ENCODE measurements at regions not wholly inside any gene's neighbourhood (a gene's known extent, or its start where the extent isn't known, plus 50 kb on each side); places are given as distances from the start of the nearest gene placed in this dataset.

- Mint-ChIP-seq H3K4me1 (ENCODE audit: low read depth) (peaks cover 16% of the 10 kb centered on the region), H3K4me3 (ENCODE audit: low read depth) (no peak overlapping the region), H3K9me3 (ENCODE audit: low read depth) (peaks cover 3% of the 10 kb centered on the region), H3K27me3 (peaks cover 17% of the 10 kb centered on the region), H3K27ac (no peak overlapping the region), H3K36me3 (ENCODE audit: insufficient read depth) (no peaks in the 10 kb centered on the region)
- DNase-seq (ENCODE audit: low spot score, unreplicated experiment): no peak
- no peak for TF ChIP-seq CTCF (IDR thresholded peaks at IDR 0.05; ENCODE audit: unreplicated experiment)
Observed at GRCh38 chr1:29584362-29584761, 348.0 kb downstream of the PTPRU start.

GRCh38 chr1:29583727-29584126 is 347.4 kb downstream of the PTPRU start:
- no peak for TF ChIP-seq CTCF (IDR thresholded peaks at IDR 0.05; ENCODE audit: unreplicated experiment)
- peaks cover 17% of the 10 kb centered on the region for H3K27me3 Mint-ChIP-seq
- no peaks in the 10 kb centered on the region for H3K36me3 Mint-ChIP-seq (ENCODE audit: insufficient read depth)

GRCh38 chr1:29581256-29581655 is 344.9 kb downstream of the PTPRU start:
- no peak overlapping the region for H3K27ac Mint-ChIP-seq

More at GRCh38 chr1:29583727-29584126, 347.4 kb downstream of the PTPRU start:
- peaks cover 21% of the 10 kb centered on the region for H3K4me1 Mint-ChIP-seq (ENCODE audit: low read depth)
- H3K27ac Mint-ChIP-seq: no peak overlapping the region
- H3K4me3 Mint-ChIP-seq (ENCODE audit: low read depth): no peak overlapping the region
- no peak for DNase-seq (ENCODE audit: low spot score, unreplicated experiment)
- peaks cover 3% of the 10 kb centered on the region for H3K9me3 Mint-ChIP-seq (ENCODE audit: low read depth)

GRCh38 chr1:29579821-29580425 is 343.6 kb downstream of the PTPRU start:
- no peaks in the 10 kb centered on the region for H3K36me3 Mint-ChIP-seq (ENCODE audit: insufficient read depth)
- H3K27me3 Mint-ChIP-seq: peaks cover 19% of the 10 kb centered on the region
- H3K9me3 Mint-ChIP-seq (ENCODE audit: low read depth): no peaks in the 10 kb centered on the region
- no peak overlapping the region for H3K27ac Mint-ChIP-seq
- no peak for DNase-seq (ENCODE audit: low spot score, unreplicated experiment)
- H3K4me1 Mint-ChIP-seq (ENCODE audit: low read depth): peaks cover 34% of the 10 kb centered on the region
- TF ChIP-seq CTCF (IDR thresholded peaks at IDR 0.05; ENCODE audit: unreplicated experiment): no peak
- no peak overlapping the region for H3K4me3 Mint-ChIP-seq (ENCODE audit: low read depth)

More at GRCh38 chr1:29581256-29581655, 344.9 kb downstream of the PTPRU start:
- Mint-ChIP-seq H3K36me3 (ENCODE audit: insufficient read depth) (no peaks in the 10 kb centered on the region), H3K9me3 (ENCODE audit: low read depth) (no peaks in the 10 kb centered on the region), H3K27me3 (peaks cover 19% of the 10 kb centered on the region), H3K4me3 (ENCODE audit: low read depth) (no peak overlapping the region), H3K4me1 (ENCODE audit: low read depth) (peaks cover 27% of the 10 kb centered on the region)
- DNase-seq (ENCODE audit: low spot score, unreplicated experiment): no peak
- TF ChIP-seq CTCF (IDR thresholded peaks at IDR 0.05; ENCODE audit: unreplicated experiment): no peak

GRCh38 chr1:29577512-29577911 is 341.2 kb downstream of the PTPRU start:
- no peaks in the 10 kb centered on the region for H3K9me3 Mint-ChIP-seq (ENCODE audit: low read depth)
- no peak for TF ChIP-seq CTCF (IDR thresholded peaks at IDR 0.05; ENCODE audit: unreplicated experiment)
- no peaks in the 10 kb centered on the region for H3K36me3 Mint-ChIP-seq (ENCODE audit: insufficient read depth)
- H3K4me1 Mint-ChIP-seq (ENCODE audit: low read depth): peaks cover 30% of the 10 kb centered on the region
- no peak overlapping the region for H3K27ac Mint-ChIP-seq
- peaks cover 18% of the 10 kb centered on the region for H3K27me3 Mint-ChIP-seq
- DNase-seq (ENCODE audit: low spot score, unreplicated experiment): no peak
- H3K4me3 Mint-ChIP-seq (ENCODE audit: low read depth): no peak overlapping the region

All from progenitor cell of endocrine pancreas (in vitro differentiated cells).